ENCODE measurements at regions not wholly inside any gene's neighbourhood (a gene's known extent, or its start where the extent isn't known, plus 50 kb on each side); places are given as distances from the start of the nearest gene placed in this dataset.
A peak's percentile ranks its signal among the peaks of the same experiment; 100 is the strongest.

GRCh38 chr9:29160763-29161353 is 1587.6 kb upstream of the C9orf72 start:
- no peak overlapping the region for H2AFZ ChIP-seq (ENCODE audit: low read depth, low read length)
- H3K9ac ChIP-seq (ENCODE audit: low read length) = no peak overlapping the region
- H3K4me2 ChIP-seq (ENCODE audit: low read length) = no peak overlapping the region
- H3K4me1 ChIP-seq (ENCODE audit: low read length) = no peaks in the 10 kb centered on the region
- no peak overlapping the region for H3K4me3 ChIP-seq (ENCODE audit: low read length)
- H3K27me3 ChIP-seq (ENCODE audit: low read depth, low read length) = no peaks in the 10 kb centered on the region
- no peaks in the 10 kb centered on the region for H4K20me1 ChIP-seq (ENCODE audit: insufficient read depth, low read length)
- H3K9me3 ChIP-seq (ENCODE audit: insufficient read depth, low read length) = no peaks in the 10 kb centered on the region
- H3K36me3 ChIP-seq (replicated peaks; ENCODE audit: low read depth, low read length) = no peaks in the 10 kb centered on the region
- H3K79me2 ChIP-seq (ENCODE audit: low read length) = no peaks in the 10 kb centered on the region
- no peak overlapping the region for H3K27ac ChIP-seq (ENCODE audit: low read length)
- TF ChIP-seq EZH2phosphoT487 (IDR thresholded peaks at IDR 0.05; ENCODE audit: low read depth) (no peak), CTCF (IDR thresholded peaks at IDR 0.05; ENCODE audit: low read depth, low read length) (no peak)

GRCh38 chr9:29174136-29174535 is 1600.9 kb upstream of the C9orf72 start:
- no peak overlapping the region for H3K9ac ChIP-seq (ENCODE audit: low read length)
- no peaks in the 10 kb centered on the region for H3K79me2 ChIP-seq (ENCODE audit: low read length)
- no peaks in the 10 kb centered on the region for H3K27me3 ChIP-seq (ENCODE audit: low read depth, low read length)
- no peaks in the 10 kb centered on the region for H3K36me3 ChIP-seq (replicated peaks; ENCODE audit: low read depth, low read length)
- H3K27ac ChIP-seq (ENCODE audit: low read length) = no peak overlapping the region
- H3K4me2 ChIP-seq (ENCODE audit: low read length) = no peak overlapping the region
- H3K9me3 ChIP-seq (ENCODE audit: insufficient read depth, low read length) = no peaks in the 10 kb centered on the region
- no peaks in the 10 kb centered on the region for H4K20me1 ChIP-seq (ENCODE audit: insufficient read depth, low read length)
- no peak overlapping the region for H3K4me3 ChIP-seq (ENCODE audit: low read length)
- H3K4me1 ChIP-seq (ENCODE audit: low read length) = no peaks in the 10 kb centered on the region
- H2AFZ ChIP-seq (ENCODE audit: low read depth, low read length) = no peak overlapping the region
- TF ChIP-seq EZH2phosphoT487 (IDR thresholded peaks at IDR 0.05; ENCODE audit: low read depth) (no peak), CTCF (IDR thresholded peaks at IDR 0.05; ENCODE audit: low read depth, low read length) (no peak)

GRCh38 chr9:29176231-29176630 is 1603.0 kb upstream of the C9orf72 start:
- H3K27ac ChIP-seq (ENCODE audit: low read length) = no peak overlapping the region
- no peak overlapping the region for H3K4me3 ChIP-seq (ENCODE audit: low read length)
- TF ChIP-seq EZH2phosphoT487 (IDR thresholded peaks at IDR 0.05; ENCODE audit: low read depth) (no peak), CTCF (IDR thresholded peaks at IDR 0.05; ENCODE audit: low read depth, low read length) (no peak)
- no peaks in the 10 kb centered on the region for H3K36me3 ChIP-seq (replicated peaks; ENCODE audit: low read depth, low read length)
- no peak overlapping the region for H3K9ac ChIP-seq (ENCODE audit: low read length)
- H4K20me1 ChIP-seq (ENCODE audit: insufficient read depth, low read length) = no peaks in the 10 kb centered on the region
- no peaks in the 10 kb centered on the region for H3K9me3 ChIP-seq (ENCODE audit: insufficient read depth, low read length)
- H3K4me1 ChIP-seq (ENCODE audit: low read length) = no peaks in the 10 kb centered on the region
- H3K79me2 ChIP-seq (ENCODE audit: low read length) = no peaks in the 10 kb centered on the region
- H2AFZ ChIP-seq (ENCODE audit: low read depth, low read length) = peak overlapping the region; percentile 51; the same call in 1 of the 2 replicates
- no peak overlapping the region for H3K4me2 ChIP-seq (ENCODE audit: low read length)
- H3K27me3 ChIP-seq (ENCODE audit: low read depth, low read length) = no peaks in the 10 kb centered on the region

GRCh38 chr9:29176786-29177185 is 1603.5 kb upstream of the C9orf72 start:
- Histone ChIP-seq H3K79me2 (ENCODE audit: low read length) (no peaks in the 10 kb centered on the region), H3K4me1 (ENCODE audit: low read length) (no peaks in the 10 kb centered on the region), H3K4me3 (ENCODE audit: low read length) (no peak overlapping the region), H2AFZ (ENCODE audit: low read depth, low read length) (no peak overlapping the region), H3K27ac (ENCODE audit: low read length) (no peak overlapping the region), H4K20me1 (ENCODE audit: insufficient read depth, low read length) (no peaks in the 10 kb centered on the region), H3K9ac (ENCODE audit: low read length) (no peak overlapping the region), H3K36me3 (replicated peaks; ENCODE audit: low read depth, low read length) (no peaks in the 10 kb centered on the region), H3K4me2 (ENCODE audit: low read length) (no peak overlapping the region), H3K9me3 (ENCODE audit: insufficient read depth, low read length) (no peaks in the 10 kb centered on the region), H3K27me3 (ENCODE audit: low read depth, low read length) (no peaks in the 10 kb centered on the region)
- no peak for TF ChIP-seq CTCF (IDR thresholded peaks at IDR 0.05; ENCODE audit: low read depth, low read length)
- no peak for TF ChIP-seq EZH2phosphoT487 (IDR thresholded peaks at IDR 0.05; ENCODE audit: low read depth)
